Heart left ventricle (tissue), 16 donors: ENCODE measurements at regions not wholly inside any gene's neighbourhood (a gene's known extent, or its start where the extent isn't known, plus 50 kb on each side); places are given as distances from the start of the nearest gene placed in this dataset.

Source experiments
- ATAC-seq, 4 donors: fragments of 200-7000 bp; cut with Tn5 transposase; one replicate each; pipeline ENCODE4 v1.9.1; 2020 to 2022; ENCODE audit warnings: moderate library complexity in 4 of 4, mild to moderate bottlenecking in 3 of 4, moderate number of reproducible peaks in 1 of 4
- DNase-seq, 5 donors: peaks; one replicate each; pipeline ENCODE4 v3.0.0-alpha.2; 2020
- H3K27ac ChIP-seq, 12 donors: fragments of 200-600 bp; sonication (generic) in 4 of 12; one replicate each; pipeline versions ENCODE4 v1.5.0 to v1.8.0; 2016 to 2022; ENCODE audit warnings: mild to moderate bottlenecking in 2 of 12
- H3K27me3 ChIP-seq, 9 donors: fragments of 200-600 bp; sonication (generic) in 2 of 9; one replicate each; pipeline versions ENCODE4 v1.5.1 to v1.8.0; 2016 to 2022; ENCODE audit warnings: mild to moderate bottlenecking in 3 of 9
- H3K36me3 ChIP-seq, 9 donors: fragments of 200-600 bp; sonication (generic) in 2 of 9; one replicate each; pipeline versions ENCODE4 v1.5.0 to v1.8.0; 2018 to 2022; ENCODE audit warnings: mild to moderate bottlenecking in 2 of 9
- H3K4me1 ChIP-seq, 12 donors: fragments of 200-600 bp; sonication (generic) in 4 of 12; one replicate each; pipeline versions ENCODE4 v1.5.0 to v1.8.0; 2016 to 2022; ENCODE audit warnings: mild to moderate bottlenecking in 3 of 12
- H3K4me3 ChIP-seq, 12 donors: fragments of 200-600 bp; sonication (generic) in 4 of 12; one replicate each; pipeline versions ENCODE4 v1.5.0 to v1.8.0; 2017 to 2022; ENCODE audit warnings: mild to moderate bottlenecking in 9 of 12, moderate library complexity in 4 of 12
- H3K9me3 ChIP-seq, 12 donors: fragments of 200-600 bp; sonication (generic) in 4 of 12; one replicate each; pipeline versions ENCODE4 v1.5.0 to v1.8.0; 2016 to 2022; ENCODE audit warnings: mild to moderate bottlenecking in 1 of 12
- POLR2A ChIP-seq, 2 donors: fragments of 450-650 bp; IDR thresholded peaks; one replicate each; pipeline ENCODE4 v1.6.1; 2017; ENCODE audit warnings: antibody characterized with exemption in 2 of 2, mild to moderate bottlenecking in 2 of 2, moderate library complexity in 2 of 2
- WGBS, 4 donors: extraction: QIAGEN DNeasy Blood & Tissue Kit in 2 of 4; methylation state at CpG; one replicate each; pipeline versions ENCODE4 v1.1.5 to v1.1.7; 2013 to 2018; 5-methylcytosine and 5-hydroxymethylcytosine counted together
- intact Hi-C, 10 donors: fragments of 100-400 bp; cut with DNase I; formaldehyde crosslinking; loops; one replicate each; pipeline versions ENCODE4 v1.11.1 to v1.14.2; 2022
- TF ChIP-seq, protein P1 (sequence below), 12 donors: fragments of 200-600 bp; sonication (generic) in 4 of 12; IDR thresholded peaks; one replicate each; pipeline versions ENCODE4 v1.5.0 to v1.8.0; 2018 to 2022; ENCODE audit warnings: antibody characterized with exemption in 12 of 12, mild to moderate bottlenecking in 5 of 12
- donor health status: ischemic (EF 13 %, LVEDD 7.1; RV severe dilation, severe dysfunction).
- donor health status: healthy with polysubstance abuse.
- donor health status: DM: no; HTN: yes; CAD: no.
- donor health status: DM: no; HTN: no; CAD: no.
- donor health status: ischemic (EF 25% LVEDD 6.9; RV normal size, moderate dysfunction).
- donor health status: ischemic (EF 25% LVEDD 5.7; RV mildly dilated, moderate dysfunction).
- donor health status: healthy.
- donor health status: DM: yes; HTN: yes; CAD: no.
- donor health status: ischemic (EF 35%, LVEDD 5.7; RV mildly dilated, moderate dysfunction).
- donor health status: nonischemic (EF 11% LVEDD 7.7; RV severe dilation, severe dysfunction).
- donor health status: DM: yes; HTN: yes; CAD: no.
- donor health status: PGD.
- donor health status: ischemic (EF 29% LVEDD 5.4; RV normal size, mild dysfunction).
- donor health status: nonischemic (EF 23%, LVEDD 6.1; RV moderate dilation, normal function).

DNA sequence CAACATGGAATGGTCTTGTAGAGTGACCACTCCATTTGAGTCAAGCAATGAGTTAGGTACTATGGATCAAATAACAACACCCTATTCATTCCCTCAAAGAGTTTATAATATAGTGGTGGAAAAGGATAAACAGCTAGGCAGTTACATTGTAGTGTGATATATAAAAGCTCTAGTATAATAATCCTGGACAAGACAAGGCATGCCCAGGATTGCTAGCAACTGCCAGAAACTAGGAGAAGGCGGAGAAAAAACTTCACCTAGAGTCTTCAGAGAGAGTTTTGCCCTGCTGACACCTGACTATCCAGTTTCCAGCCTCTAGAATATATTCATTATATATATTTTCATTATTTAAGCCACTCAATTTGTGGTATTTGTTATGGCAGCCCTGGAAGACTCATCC is 530.6 kb downstream of the KLF12 start:
- H3K4me1 ChIP-seq: no peaks in the 10 kb centered on the region
- WGBS, 4 donors: 84 to 89% (median 86%) methylated on average over 1 of the region's 1 CpG

DNA sequence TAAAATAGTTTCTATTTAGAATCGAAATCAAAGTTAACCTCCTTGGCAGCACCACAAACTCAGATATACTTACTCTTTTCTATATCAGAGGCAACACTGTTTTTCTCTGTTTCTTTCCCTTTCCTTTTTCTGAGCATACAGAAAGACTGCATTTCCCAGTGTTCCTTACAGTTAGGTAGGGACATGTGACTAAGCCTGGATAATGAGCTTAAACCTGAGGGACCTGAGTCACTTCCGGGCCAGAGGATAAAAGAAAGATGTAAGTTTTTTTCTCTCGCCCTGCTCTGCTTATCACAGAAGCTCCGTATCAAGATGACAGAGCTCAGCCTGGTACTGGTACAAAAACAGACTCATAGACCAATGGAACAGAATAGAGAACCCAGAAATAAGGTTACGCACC is 531.9 kb downstream of the KLF12 start:
- no peak for DNase-seq
- Histone ChIP-seq H3K4me3 (no peak overlapping the region), H3K9me3 (peaks cover 0 to 11% (median 0%) of the 10 kb centered on the region in 12 donors), H3K27me3 (no peaks in the 10 kb centered on the region), H3K4me1 (no peaks in the 10 kb centered on the region), H3K36me3 (no peaks in the 10 kb centered on the region), H3K27ac (no peak overlapping the region)
- no peak for ATAC-seq
- intact Hi-C loops: no loop called here
- WGBS, 4 donors: 69 to 76% (median 72%) methylated on average over 5 of the region's 5 CpGs
- TF ChIP-seq, protein P1, sequence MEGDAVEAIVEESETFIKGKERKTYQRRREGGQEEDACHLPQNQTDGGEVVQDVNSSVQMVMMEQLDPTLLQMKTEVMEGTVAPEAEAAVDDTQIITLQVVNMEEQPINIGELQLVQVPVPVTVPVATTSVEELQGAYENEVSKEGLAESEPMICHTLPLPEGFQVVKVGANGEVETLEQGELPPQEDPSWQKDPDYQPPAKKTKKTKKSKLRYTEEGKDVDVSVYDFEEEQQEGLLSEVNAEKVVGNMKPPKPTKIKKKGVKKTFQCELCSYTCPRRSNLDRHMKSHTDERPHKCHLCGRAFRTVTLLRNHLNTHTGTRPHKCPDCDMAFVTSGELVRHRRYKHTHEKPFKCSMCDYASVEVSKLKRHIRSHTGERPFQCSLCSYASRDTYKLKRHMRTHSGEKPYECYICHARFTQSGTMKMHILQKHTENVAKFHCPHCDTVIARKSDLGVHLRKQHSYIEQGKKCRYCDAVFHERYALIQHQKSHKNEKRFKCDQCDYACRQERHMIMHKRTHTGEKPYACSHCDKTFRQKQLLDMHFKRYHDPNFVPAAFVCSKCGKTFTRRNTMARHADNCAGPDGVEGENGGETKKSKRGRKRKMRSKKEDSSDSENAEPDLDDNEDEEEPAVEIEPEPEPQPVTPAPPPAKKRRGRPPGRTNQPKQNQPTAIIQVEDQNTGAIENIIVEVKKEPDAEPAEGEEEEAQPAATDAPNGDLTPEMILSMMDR (IDR thresholded peaks at IDR 0.05): no peak
- no peak for TF ChIP-seq POLR2A (IDR thresholded peaks at IDR 0.05)

More for the DNA sequence above, 530.6 kb downstream of the KLF12 start:
- Histone ChIP-seq H3K9me3 (peaks cover 0 to 11% (median 0%) of the 10 kb centered on the region in 12 donors), H3K27me3 (no peaks in the 10 kb centered on the region), H3K27ac (no peak overlapping the region), H3K4me3 (no peak overlapping the region), H3K36me3 (no peaks in the 10 kb centered on the region)
- intact Hi-C loops: no loop called here
- TF ChIP-seq, protein P1 (IDR thresholded peaks at IDR 0.05): no peak
- no peak for TF ChIP-seq POLR2A (IDR thresholded peaks at IDR 0.05)
- no peak for ATAC-seq
- no peak for DNase-seq

DNA sequence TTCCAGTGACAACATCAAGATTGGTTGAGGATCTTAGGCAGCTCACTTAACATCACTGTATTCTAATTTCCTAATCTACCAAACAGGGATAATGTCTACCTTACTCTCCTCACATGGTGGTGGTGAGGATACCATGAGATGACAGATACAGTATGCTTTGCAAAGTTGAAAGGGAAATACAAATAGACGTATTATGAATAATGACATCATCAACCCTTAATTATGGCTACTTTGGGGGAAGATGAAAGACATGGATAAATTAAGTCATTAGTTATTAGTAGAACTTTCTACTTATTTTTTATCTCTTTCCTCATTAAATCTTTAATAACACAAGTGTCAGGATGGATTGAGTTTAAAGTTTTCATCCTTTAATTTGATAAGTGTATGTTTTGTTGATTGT is 532.5 kb downstream of the KLF12 start:
- WGBS, 4 donors: 87 to 95% (median 91%) methylated on average over 1 of the region's 1 CpG
- Histone ChIP-seq H3K36me3 (no peaks in the 10 kb centered on the region), H3K4me1 (no peaks in the 10 kb centered on the region), H3K9me3 (peaks cover 0 to 11% (median 0%) of the 10 kb centered on the region in 12 donors), H3K27ac (no peak overlapping the region), H3K27me3 (no peaks in the 10 kb centered on the region), H3K4me3 (no peak overlapping the region)
- ATAC-seq: no peak
- DNase-seq: no peak
- TF ChIP-seq, protein P1 (IDR thresholded peaks at IDR 0.05): no peak
- no peak for TF ChIP-seq POLR2A (IDR thresholded peaks at IDR 0.05)
- intact Hi-C loops: no loop called here

DNA sequence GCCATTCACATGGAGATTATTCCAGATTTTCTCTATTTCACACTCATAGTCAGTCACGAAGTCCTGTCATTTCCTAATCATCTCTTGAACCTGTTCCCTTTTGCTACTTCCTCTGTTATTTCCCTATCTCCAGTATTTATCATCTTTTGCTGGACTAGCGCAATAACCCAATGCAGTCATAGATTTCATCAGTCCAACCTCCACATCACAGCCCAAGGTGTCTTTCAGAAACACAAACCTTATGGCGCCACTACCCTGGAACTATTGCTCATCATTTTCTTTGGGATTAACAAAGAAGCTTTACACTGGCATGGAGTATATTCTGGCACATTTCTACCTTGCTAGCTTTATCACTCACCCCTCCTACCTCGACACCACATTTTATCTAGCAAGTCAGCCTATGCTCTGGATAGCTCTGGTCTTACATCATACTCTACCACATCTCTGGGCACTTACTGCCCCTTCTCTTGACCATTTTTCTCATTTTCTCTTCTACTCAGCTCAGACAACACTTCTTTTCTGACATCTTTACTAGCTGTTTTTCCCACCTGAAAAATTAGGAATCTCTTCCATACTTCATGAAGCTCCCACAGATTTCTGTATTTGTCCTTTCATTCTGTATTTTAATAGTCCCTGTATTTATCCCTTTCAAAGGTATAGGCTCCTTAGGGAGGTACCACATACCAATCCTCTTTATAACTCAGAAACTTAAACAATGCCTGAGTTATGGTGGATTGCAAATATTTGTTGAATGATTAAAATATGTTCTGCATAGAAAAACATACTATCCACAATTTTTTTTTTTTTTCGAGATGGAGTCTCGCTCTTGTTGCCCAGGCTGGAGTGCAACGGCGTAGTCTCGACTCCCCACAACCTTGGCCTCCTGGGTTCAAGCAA is 534.7 kb downstream of the KLF12 start:
- DNase-seq: no peak
- no peaks in the 10 kb centered on the region for H3K4me1 ChIP-seq
- intact Hi-C loops: no loop called here
- no peak overlapping the region for H3K4me3 ChIP-seq
- no peak overlapping the region for H3K27ac ChIP-seq
- H3K36me3 ChIP-seq: no peaks in the 10 kb centered on the region
- TF ChIP-seq, protein P1 (IDR thresholded peaks at IDR 0.05): no peak
- no peak for TF ChIP-seq POLR2A (IDR thresholded peaks at IDR 0.05)
- no peaks in the 10 kb centered on the region for H3K27me3 ChIP-seq
- 83 to 88% (median 86%) methylated on average over 9 of the region's 9 CpGs for WGBS, 4 donors
- ATAC-seq: no peak
- peaks cover 0 to 11% (median 0%) of the 10 kb centered on the region in 12 donors for H3K9me3 ChIP-seq
